ENCODE measurements at regions not wholly inside any gene's neighbourhood (a gene's known extent, or its start where the extent isn't known, plus 50 kb on each side); places are given as distances from the start of the nearest gene placed in this dataset.

DNA sequence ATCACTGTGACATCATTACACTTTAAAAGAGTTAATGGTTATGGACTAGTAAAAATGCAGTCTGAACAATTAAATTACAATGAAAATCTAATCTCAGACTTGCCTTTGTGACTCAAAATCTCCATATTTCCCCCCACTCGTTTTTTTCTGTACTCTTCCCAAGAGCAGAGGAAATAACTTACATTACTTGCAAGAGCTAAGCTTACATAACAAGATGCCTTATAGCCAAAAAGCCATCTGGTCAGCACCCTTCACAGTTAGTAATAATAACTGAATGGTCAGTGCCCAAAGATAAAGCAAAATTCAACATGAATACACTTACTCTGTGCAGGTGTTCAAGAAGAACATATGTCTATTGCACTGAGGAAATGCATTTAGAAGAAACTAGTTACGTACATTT lies 1381.5 kb upstream of the CELF2 start:
- TF ChIP-seq, protein P1, sequence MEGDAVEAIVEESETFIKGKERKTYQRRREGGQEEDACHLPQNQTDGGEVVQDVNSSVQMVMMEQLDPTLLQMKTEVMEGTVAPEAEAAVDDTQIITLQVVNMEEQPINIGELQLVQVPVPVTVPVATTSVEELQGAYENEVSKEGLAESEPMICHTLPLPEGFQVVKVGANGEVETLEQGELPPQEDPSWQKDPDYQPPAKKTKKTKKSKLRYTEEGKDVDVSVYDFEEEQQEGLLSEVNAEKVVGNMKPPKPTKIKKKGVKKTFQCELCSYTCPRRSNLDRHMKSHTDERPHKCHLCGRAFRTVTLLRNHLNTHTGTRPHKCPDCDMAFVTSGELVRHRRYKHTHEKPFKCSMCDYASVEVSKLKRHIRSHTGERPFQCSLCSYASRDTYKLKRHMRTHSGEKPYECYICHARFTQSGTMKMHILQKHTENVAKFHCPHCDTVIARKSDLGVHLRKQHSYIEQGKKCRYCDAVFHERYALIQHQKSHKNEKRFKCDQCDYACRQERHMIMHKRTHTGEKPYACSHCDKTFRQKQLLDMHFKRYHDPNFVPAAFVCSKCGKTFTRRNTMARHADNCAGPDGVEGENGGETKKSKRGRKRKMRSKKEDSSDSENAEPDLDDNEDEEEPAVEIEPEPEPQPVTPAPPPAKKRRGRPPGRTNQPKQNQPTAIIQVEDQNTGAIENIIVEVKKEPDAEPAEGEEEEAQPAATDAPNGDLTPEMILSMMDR (IDR thresholded peaks at IDR 0.05), result no peak
- TF ChIP-seq EP300 (IDR thresholded peaks at IDR 0.05), result no peak
